Gastrocnemius medialis (tissue), 4 donors: ENCODE measurements at regions not wholly inside any gene's neighbourhood (a gene's known extent, or its start where the extent isn't known, plus 50 kb on each side); places are given as distances from the start of the nearest gene placed in this dataset.

Experiments used
- ATAC-seq, 2 donors: fragments of 150-250 bp; one replicate each; pipeline ENCODE4 v1.9.1; 2016
- DNase-seq, 2 donors: peaks; one replicate each; pipeline ENCODE4 v3.0.0-alpha.2; 2019
- H3K27ac ChIP-seq, 4 donors: fragments of 200-600 bp; sonication (generic); 1 replicate in 1 of 4; 2 replicates in 3 of 4; pipeline ENCODE4 v1.5.1; 2016 to 2018; ENCODE audit warnings: mild to moderate bottlenecking in 2 of 4, moderate library complexity in 1 of 4
- H3K27me3 ChIP-seq, 3 donors: fragments of 200-600 bp; sonication (generic) in 2 of 3; 1 replicate in 1 of 3; 2 replicates in 2 of 3; pipeline versions ENCODE4 v1.5.1 to v1.6.0; 2016 to 2019; ENCODE audit warnings: mild to moderate bottlenecking in 1 of 3, moderate library complexity in 1 of 3
- H3K36me3 ChIP-seq, 2 donors: fragments of 200-600 bp; sonication (generic) in 1 of 2; one replicate each; pipeline ENCODE4 v1.5.1; 2017 to 2018
- H3K4me1 ChIP-seq, 2 donors: fragments of 200-600 bp; sonication (generic) in 1 of 2; one replicate each; pipeline ENCODE4 v1.5.1; 2016 to 2017; ENCODE audit warnings: mild to moderate bottlenecking in 2 of 2
- H3K4me3 ChIP-seq, 4 donors: fragments of 200-600 bp; sonication (generic) in 3 of 4; 1 replicate in 1 of 4; 2 replicates in 3 of 4; pipeline ENCODE4 v1.5.1; 2016 to 2019; ENCODE audit warnings: mild to moderate bottlenecking in 2 of 4
- H3K9me3 ChIP-seq, 3 donors: fragments of 200-600 bp; sonication (generic) in 2 of 3; 1 replicate in 1 of 3; 2 replicates in 2 of 3; pipeline ENCODE4 v1.5.1; 2016 to 2019
- CTCF ChIP-seq, 5 experiments: fragments of 450-650 bp in 3 of 5; fragments of 200-600 bp in 2 of 5; sonication (generic) in 2 of 5; IDR thresholded peaks in 4 of 5; conservative IDR thresholded peaks in 1 of 5; 1 replicate in 4 of 5; 2 replicates in 1 of 5; pipeline ENCODE4 v1.5.1; 2016 to 2019; ENCODE audit warnings: antibody characterized with exemption in 5 of 5, mild to moderate bottlenecking in 3 of 5, moderate library complexity in 3 of 5
- POLR2A ChIP-seq, 2 donors: fragments of 450-650 bp; IDR thresholded peaks; one replicate each; pipeline ENCODE4 v1.6.1; 2017; ENCODE audit warnings: antibody characterized with exemption in 2 of 2, mild to moderate bottlenecking in 2 of 2, moderate library complexity in 2 of 2
- in situ Hi-C, 4 donors: fragments of 200-750 bp; cut with MboI; loops; one replicate each; pipeline versions ENCODE4 v1.15.0 to v1.8.0; 2017; ENCODE audit warnings: low sequenced_read_pairs in 4 of 4
- intact Hi-C: fragments of 100-400 bp; cut with DNase I; formaldehyde crosslinking; loops from one replicate; pipeline ENCODE4 v1.15.1; 2023; ENCODE audit warnings: low total_unique reads

- Histone ChIP-seq H3K9me3 (no peaks in the 10 kb centered on the region), H3K27me3 (no peaks in the 10 kb centered on the region), H3K4me1 (no peaks in the 10 kb centered on the region), H3K27ac (no peak overlapping the region), H3K36me3 (no peaks in the 10 kb centered on the region), H3K4me3 (no peak overlapping the region)
- intact Hi-C loops (no loop called here), in situ Hi-C loops (no loop called here)
- no peak for TF ChIP-seq POLR2A (IDR thresholded peaks at IDR 0.05)
- ATAC-seq (no peak), DNase-seq (no peak)
Measured at GRCh38 chr20:60327971-60328660, 369.9 kb downstream of the CDH26 start.

- intact Hi-C loops = no loop called here
- no peak overlapping the region for H3K4me3 ChIP-seq
- ATAC-seq = no peak
Measured at GRCh38 chr20:60330461-60330860, 372.2 kb downstream of the CDH26 start.

GRCh38 chr20:60331688-60332300, 373.6 kb downstream of the CDH26 start:
- Histone ChIP-seq H3K27me3 (no peaks in the 10 kb centered on the region), H3K36me3 (no peaks in the 10 kb centered on the region), H3K9me3 (no peaks in the 10 kb centered on the region), H3K4me1 (no peaks in the 10 kb centered on the region), H3K4me3 (no peak overlapping the region), H3K27ac (no peak overlapping the region)
- no peak for DNase-seq
- TF ChIP-seq CTCF (IDR thresholded peaks at IDR 0.05 in 4 of 5, conservative IDR thresholded peaks at IDR 0.05 in 1 of 5) = no peak
- TF ChIP-seq POLR2A (IDR thresholded peaks at IDR 0.05) = no peak
- ATAC-seq = no peak
- intact Hi-C loops = no loop called here
- in situ Hi-C loops = no loop called here

More at GRCh38 chr20:60330461-60330860, 372.2 kb downstream of the CDH26 start:
- in situ Hi-C loops = no loop called here
- no peak overlapping the region for H3K27ac ChIP-seq
- H3K4me1 ChIP-seq = no peaks in the 10 kb centered on the region
- no peaks in the 10 kb centered on the region for H3K36me3 ChIP-seq
- no peaks in the 10 kb centered on the region for H3K9me3 ChIP-seq
- TF ChIP-seq POLR2A (IDR thresholded peaks at IDR 0.05) (no peak), CTCF (IDR thresholded peaks at IDR 0.05 in 4 of 5, conservative IDR thresholded peaks at IDR 0.05 in 1 of 5) (no peak)
- no peak for DNase-seq
- no peaks in the 10 kb centered on the region for H3K27me3 ChIP-seq

GRCh38 chr20:60332523-60332922, 374.3 kb downstream of the CDH26 start:
- DNase-seq (no peak), ATAC-seq (no peak)
- Histone ChIP-seq H3K4me1 (no peaks in the 10 kb centered on the region), H3K27ac (no peak overlapping the region), H3K36me3 (no peaks in the 10 kb centered on the region), H3K4me3 (no peak overlapping the region), H3K27me3 (no peaks in the 10 kb centered on the region), H3K9me3 (no peaks in the 10 kb centered on the region)
- in situ Hi-C loops (no loop called here), intact Hi-C loops (no loop called here)
- no peak for TF ChIP-seq POLR2A (IDR thresholded peaks at IDR 0.05)
- TF ChIP-seq CTCF (IDR thresholded peaks at IDR 0.05 in 4 of 5, conservative IDR thresholded peaks at IDR 0.05 in 1 of 5) = no peak

GRCh38 chr20:60334911-60335310, 376.7 kb downstream of the CDH26 start:
- ATAC-seq (no peak), DNase-seq (no peak)
- H3K4me1 ChIP-seq = no peaks in the 10 kb centered on the region
- no peaks in the 10 kb centered on the region for H3K36me3 ChIP-seq
- no peak overlapping the region for H3K4me3 ChIP-seq
- TF ChIP-seq CTCF (IDR thresholded peaks at IDR 0.05 in 4 of 5, conservative IDR thresholded peaks at IDR 0.05 in 1 of 5) = no peak
- no peaks in the 10 kb centered on the region for H3K9me3 ChIP-seq
- no peaks in the 10 kb centered on the region for H3K27me3 ChIP-seq
- H3K27ac ChIP-seq = no peak overlapping the region
- intact Hi-C loops (no loop called here), in situ Hi-C loops (no loop called here)
